Fibroblast of upper back skin (primary cell): ENCODE measurements at regions not wholly inside any gene's neighbourhood (a gene's known extent, or its start where the extent isn't known, plus 50 kb on each side); places are given as distances from the start of the nearest gene placed in this dataset.
"Not testable (repeated sequence)": the region's sequence is repeated elsewhere in the genome, so short reads cannot be mapped to it uniquely, and the experiment has no call there.

Source experiments
- DNase-seq: peaks from one replicate; pipeline ENCODE4 v3.0.0-alpha.2; 2013

DNA sequence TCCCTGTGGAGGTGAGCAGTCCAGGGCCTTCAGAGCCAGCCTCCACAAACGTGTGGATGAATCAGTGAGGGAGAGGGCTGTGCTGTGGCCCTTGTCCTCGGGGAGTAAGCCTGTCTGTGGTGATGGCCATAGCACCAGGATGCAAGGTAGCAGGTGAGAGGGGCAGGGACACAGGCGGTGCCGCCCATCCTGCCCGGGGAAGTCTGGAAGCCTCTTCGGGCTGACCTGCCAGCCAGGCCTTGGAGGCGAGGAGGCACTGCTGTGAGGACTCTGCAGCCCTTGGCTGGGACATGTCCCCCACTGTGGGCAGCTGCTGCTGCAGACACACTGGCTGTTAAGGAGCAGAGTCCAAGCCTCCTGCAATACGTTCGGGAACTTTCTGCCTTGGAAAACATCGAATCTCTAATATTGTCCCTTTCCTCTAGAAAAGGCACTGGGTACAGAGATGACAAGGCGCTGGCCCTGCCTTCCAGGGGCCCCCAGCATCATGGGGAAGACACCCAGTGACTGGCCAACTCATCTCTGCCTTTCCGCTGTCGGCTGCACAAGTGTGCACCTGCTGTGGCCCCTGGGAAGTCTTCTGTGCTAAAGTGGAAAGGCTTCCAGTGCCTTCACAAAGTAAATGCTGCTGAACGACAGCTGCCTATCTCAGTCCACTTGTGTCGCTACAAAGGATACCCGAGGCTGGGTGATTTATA is 101.4 kb downstream of the ADRA2C start:
- no peak for DNase-seq

DNA sequence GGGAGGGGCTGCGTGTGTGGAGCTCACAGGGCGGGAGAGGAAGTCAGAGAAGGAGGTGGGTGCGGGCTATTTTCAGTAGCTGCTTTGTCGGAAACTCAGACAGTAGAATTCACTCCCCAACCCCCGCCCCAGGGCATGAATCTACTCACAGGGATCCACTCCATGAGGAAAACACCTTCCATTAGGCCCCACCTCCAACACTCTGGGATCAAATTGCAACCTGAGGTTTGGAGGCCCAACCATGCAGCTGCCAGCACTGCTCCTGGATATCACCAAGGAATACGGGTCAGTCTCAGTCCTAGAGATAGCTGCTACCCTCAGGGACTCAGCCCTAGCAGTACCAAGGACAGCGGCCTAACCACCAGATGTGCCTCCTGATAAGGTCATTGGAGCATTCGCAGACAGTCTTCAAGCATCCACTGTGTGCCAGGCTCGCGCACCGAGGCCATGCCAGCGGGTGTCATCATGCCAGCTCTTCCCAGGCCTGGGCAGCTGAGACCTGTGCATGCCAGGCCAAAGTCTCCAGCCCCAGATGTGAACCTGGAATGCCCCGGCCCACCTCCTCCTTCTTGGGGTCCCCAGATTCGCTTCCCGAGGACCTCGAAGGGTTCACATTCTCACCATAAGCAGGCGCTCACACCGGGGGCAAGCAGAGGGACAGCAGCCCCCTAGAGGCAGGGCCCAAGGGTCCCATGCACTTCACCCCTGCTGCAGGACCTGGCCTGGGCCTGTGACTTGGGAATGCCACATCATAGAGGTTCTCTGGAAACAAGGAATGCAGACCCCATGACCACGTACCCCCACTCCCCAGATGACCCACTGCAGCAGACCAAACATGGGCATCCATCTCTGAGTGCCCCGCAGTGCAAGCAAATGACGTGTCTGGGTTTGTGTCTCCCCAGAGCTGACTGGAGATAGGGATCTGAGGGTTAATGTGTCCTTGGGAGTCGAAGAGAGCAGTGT is 102.3 kb downstream of the ADRA2C start:
- DNase-seq: no peak

DNA sequence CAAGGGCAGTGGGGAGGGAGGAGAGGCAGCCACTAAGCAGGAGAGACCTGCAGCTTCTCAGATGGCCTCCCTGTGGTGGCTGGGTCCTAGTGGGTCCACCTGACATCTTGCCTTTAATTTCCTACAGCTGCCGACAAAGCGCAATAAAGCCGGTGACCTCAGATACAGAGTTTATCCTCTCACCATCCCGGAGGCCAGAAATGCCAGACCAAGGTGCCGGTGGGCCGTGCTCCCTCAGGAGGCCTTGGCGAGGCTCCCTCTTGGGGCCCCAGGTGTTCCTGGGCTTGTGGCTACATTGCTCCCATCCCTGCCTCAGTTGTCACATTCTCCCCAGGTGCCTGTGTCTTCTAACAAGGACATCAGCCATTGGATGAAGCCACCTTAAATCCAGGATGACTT is 103.0 kb downstream of the ADRA2C start:
- DNase-seq: no peak

DNA sequence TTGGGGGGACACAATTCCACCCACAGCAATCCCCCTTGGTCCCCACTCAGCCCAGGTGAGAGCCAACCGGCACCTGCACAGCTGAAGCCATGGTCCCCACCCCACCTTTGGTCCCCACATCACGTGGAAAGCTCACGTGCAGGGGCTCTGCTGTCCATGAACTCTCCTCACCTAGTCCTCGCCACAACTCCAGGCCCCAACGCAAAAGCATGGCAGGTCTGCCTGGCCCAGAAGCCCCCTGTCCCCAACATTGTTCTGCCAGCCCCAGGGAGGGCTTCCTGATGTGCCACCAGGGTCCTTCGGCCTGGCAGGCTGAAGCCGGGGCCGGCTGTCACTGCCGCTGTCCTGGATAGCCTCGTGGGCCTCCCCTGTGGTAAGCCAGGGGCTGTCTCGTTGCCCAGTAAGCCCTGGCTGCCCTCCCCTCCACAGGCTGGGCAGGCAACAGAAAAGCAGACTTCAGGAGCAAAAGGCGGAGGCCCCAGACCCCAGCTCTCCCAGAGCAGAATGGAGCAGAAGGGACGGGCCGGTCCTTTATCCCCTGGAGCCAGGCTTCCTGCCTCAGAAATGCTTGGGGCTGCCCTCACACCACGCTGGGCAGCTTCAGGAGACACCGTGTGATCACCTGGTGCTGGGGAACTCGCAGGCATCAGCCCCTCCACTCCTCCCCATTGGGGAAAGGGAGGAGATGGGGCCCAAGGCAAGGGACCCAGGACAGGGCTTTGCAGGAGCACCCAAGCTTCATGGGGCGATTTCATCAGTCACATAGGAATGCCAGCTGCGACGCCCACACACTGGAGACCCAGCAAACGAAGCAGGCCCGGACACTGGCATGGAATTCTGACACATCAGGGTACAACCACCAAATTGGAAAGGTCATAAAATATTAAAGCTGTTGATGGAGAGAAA is 103.7 kb downstream of the ADRA2C start:
- no peak for DNase-seq

DNA sequence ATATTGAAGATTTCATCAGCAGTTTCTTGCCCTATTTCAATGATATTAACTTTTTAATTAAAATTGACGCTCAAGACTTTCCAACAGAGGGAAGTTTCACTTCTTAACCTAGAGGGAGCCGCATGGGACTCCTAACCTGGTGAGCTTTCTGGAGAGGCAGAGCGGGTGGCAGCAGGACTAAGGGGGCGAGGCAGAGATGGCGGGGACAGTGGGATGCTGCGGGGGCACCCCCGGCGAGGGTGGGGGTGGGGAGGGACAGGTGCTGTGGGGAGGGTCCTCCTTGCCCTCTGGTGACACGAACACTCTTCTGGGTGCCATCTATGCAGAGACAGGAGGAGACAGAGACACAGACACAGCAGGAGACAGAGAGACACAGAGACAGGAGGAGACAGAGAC is 104.4 kb downstream of the ADRA2C start:
- no peak for DNase-seq

DNA sequence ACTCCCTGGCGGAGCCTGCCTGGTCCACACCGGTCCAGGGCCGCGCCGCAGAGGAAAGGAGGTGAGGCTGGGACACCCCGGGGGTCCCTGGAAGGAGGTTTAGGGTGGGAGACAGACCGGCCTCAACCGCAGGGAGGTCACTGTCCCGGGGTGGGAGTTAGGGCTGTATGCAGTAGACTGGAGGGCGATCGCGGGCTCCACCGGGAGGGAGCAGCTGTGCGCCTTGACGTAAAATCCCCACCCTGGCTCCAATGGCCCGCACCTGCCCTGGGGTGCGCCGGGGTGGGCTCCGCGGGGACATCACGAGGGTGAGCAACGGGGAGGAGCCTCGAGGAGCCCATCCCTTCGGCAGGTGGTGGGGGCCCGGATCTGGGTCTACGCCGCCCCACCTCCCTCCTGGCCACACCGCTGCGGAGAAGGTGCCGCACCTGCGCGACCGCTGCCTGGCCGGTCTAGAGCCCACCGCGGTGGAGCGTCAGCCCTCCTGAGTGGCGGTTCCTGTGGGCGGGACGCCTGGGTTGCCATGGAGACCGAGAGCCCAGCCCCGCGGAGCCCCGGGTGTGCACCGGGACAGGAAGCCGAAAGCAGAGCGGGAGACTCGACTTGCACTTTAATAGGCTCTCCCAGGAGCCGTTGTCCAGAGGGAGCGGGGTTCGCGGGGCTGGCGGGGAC is 105.1 kb downstream of the ADRA2C start:
- DNase-seq: no peak

DNA sequence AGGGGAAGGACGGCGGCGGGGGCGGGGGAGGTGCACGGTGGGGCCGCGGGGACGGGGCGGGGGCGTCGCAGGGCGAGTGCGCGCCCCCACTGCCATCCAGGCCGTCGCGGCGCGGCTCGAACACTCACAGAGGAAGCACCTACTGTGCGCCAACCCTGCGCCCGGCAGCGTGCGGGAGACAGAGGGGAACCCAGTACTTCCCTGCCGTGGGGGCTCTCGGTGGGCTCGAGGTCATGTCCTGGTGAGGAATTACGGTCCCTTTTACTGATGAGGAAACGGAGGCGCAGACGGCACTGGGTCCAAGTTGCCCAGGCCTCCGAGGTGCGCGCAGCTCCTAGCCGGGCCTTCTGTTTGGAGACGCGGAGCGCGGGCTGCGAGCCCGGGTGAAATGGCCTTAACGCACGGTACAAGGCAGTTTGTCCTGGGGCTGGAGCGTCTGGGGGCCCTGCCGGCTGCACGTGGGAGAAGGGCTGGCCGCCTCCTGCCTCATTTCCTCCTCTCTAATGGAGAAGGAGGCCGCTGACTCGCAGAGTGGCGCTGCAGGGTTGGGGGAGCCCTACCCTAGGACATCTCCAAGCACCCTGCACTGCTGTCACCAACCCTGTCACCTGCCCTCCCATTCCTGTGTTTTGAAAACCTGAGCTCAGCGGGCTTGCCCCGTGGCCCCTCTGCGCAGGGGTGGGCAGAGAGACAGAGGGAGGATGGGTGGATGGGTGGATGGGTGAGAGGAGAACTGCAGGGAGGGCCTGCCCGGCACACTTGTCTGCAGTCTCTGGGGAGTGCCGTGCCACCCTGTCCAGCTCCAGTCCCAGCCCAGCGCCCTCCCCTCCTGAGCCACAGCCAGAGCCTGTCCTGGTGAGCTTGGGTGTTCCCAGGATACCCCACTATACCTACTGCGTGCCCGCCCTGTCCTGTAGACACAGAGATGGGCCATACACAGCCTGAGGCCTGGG is 106.0 kb downstream of the ADRA2C start:
- DNase-seq: no peak

DNA sequence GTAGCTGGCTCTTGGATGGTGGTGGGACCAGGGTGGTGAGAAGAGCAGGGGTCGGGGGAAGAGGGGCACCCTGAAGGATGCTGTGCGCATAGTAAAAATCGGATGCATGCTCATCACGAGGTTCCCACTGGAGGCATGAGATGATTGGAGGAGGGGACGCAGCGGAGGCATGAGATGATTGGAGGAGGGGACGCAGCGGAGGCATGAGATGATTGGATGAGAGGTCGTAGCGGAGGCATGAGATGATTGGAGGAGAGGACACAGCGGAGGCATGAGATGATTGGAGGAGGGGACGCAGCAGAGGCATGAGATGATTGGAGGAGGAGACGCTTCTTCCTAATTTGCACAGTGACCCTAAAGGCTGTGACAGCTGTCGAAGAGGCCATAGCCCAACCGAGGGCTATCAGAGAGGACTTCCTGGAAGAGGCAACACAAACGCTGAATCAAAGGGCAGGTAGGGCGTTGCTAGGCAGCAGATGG is 106.7 kb downstream of the ADRA2C start:
- DNase-seq: no peak

DNA sequence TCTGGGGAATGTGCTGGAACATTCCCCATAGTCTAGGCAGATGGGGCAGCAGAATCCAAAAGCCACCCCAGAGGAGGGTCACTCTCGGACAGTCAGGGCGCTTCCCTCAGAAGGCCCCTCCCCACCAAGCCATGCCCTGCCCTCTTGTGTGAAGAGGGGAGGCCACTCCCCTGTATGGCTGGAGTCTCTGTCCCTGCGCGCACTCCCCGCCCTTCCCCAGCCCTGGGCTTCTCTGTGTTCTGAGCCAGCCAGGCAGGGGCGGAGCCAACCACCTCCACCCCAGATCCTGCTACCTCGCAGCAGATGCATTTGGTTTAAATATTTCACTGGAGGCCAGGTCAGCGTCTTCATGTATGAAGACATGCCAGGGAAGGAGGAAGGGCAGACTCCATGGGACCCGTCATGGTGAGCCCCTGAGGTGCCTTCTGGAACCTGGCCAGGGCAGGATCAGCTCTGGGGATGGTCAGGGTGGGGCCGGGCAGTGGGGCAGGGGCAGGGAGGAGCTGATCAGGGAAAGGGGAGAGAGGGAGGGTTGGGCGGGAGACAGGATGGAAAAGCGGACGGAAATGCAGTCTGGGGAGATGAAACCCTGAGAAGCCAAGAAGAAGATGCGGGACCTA is 107.3 kb downstream of the ADRA2C start:
- DNase-seq: no peak

DNA sequence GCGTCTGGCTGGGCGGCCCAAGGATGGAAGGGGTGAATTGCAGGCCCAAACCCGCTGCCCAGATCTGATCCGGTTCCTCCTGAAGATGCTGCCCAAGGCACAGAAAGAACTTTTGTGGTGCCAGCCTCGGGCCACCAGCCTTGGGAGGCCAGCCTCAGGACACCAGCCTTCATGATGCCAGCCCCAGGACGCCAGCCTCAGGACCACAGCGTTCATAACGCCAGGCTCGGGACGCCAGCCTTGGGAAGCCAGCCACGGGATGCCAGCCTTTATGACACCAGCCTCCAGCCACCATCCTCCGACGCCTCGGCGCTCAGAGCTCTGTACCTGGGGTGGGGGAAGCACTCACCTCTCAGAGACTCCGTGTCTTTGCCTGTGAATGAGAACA is 107.8 kb downstream of the ADRA2C start:
- DNase-seq: no peak

DNA sequence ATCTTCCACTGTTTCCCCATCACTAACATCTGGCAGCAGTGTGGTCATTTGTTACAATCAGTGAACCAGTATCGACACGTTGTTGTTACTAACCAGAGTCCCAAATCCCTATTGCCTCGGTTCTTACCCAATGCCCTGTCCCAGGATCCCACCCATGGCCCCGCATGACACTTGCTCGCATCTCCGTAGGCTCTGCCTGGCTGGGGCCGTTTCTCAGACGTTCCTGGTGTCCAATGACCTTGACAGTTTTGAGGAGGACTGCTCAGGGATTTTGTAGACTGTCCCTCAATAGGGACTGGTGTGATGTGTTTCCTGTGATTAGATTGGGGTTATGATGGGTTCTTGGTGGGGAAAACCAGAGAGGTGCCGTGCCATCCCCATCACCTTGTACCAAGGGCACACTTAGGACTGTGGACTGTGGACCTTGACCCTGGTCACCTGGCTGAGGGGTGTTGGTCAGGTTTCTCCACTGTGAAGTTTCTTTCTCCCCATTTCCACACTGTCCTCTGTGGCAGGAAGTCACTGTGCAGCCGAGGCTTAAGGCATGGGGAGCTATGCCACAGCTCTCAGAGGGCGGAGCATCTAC is 108.4 kb downstream of the ADRA2C start:
- DNase-seq: no peak

DNA sequence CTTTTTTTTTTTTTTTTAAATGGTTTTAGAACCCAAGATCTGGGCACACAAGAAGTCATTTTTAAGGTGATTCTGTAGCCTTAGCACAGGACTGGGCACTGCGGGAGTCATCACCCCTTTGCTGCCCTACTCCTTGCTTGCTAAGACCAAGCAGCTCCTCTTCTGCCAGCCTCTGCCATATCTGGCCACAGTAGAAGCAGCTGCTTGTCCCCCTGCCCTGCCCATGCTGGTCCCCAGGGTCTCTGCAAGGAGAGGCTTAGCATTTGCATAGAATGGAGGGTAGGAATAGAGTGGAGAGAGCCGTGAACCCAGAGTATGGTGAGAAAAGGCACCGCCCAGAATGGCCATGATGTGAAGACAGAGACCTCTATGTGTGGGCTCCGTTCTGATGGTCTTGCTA is 109.3 kb downstream of the ADRA2C start:
- DNase-seq: no peak

DNA sequence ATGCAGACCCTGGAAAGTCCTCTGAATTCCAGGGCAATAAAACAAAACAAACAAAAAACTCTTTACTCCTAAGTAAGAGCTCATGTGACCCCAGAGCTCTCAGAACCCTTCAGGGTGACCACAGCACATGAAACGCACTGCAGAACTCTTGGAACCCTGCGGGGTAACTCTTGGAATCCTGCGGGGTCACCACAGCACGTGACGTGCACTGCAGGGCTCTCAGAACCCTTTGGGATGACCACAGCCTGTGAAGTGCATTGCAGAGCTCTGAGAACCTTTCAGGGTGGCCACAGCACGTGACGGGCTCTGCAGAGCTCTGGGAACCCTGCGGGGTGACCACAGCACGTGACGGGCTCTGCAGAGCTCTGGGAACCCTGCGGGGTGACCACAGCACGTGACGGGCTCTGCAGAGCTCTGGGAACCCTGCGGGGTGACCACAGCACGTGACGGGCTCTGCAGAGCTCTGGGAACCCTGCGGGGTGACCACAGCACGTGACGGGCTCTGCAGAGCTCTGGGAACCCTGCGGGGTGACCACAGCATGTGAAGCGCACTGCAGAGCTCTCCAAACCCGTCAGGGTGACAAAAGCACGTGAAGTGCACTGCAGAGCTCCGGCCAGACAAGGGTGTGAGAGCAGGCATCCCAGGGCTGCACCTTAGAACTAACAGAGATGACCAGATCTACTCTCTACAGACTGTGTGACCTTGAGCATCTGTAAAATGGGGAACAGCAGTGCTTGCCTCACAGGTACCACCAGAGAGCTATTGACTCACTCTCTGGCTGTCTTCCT is 110.1 kb downstream of the ADRA2C start:
- DNase-seq: not testable (repeated sequence)

DNA sequence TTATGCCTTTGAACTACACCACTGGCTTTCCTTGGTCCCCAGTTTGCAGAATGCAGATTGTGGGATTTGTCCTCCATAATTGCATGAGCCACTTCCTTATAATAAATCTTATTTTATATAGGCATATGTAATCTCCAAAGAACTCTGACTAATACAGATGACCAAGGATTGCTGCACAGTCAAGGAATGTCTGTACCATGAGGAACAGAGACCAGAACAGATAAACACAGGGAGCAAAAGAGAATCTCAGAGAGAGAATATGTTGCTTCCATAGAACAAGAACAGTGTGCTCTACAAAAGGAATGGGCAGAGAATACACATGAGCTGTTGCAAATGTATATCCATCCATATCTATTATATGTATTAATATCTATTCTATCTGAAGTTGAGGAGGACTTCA is 111.1 kb downstream of the ADRA2C start:
- no peak for DNase-seq

DNA sequence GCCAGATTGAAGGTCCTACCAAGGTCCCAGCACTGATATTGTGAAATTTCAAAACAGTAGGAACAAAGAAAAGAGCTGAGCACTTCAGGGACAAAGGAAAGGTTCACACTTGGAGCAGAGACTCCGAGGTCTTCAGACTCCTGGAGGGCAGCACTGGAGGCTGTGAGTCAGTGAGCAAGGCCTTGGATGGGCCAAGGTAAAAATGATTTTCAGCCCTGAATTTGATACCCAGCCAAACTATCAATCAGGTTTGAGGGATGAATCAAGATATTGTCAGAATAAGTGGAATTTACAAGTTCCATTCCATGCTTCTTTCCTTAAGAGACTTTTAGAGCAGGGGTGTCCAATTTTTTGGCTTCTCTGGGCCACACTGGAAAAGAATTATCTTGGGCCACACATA is 111.7 kb downstream of the ADRA2C start:
- no peak for DNase-seq

DNA sequence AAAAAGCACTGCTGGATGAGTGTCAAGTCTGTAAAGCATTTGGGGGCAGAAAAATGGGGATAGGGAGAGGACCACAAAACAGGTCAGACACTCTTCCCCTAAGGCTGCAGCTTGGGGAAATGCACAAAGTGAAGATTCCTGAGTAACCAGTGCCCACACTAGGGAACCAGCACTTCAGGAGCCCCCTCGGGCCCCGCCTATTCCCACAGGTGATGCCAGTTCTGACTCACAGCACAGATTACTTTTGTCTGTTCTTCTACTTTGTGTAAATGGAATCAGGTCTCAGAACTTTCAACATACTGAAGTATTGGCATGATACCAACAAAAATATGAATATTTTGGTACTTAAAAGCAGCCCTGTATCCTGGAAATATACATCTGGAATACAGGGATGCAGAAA is 112.5 kb downstream of the ADRA2C start:
- DNase-seq: no peak

DNA sequence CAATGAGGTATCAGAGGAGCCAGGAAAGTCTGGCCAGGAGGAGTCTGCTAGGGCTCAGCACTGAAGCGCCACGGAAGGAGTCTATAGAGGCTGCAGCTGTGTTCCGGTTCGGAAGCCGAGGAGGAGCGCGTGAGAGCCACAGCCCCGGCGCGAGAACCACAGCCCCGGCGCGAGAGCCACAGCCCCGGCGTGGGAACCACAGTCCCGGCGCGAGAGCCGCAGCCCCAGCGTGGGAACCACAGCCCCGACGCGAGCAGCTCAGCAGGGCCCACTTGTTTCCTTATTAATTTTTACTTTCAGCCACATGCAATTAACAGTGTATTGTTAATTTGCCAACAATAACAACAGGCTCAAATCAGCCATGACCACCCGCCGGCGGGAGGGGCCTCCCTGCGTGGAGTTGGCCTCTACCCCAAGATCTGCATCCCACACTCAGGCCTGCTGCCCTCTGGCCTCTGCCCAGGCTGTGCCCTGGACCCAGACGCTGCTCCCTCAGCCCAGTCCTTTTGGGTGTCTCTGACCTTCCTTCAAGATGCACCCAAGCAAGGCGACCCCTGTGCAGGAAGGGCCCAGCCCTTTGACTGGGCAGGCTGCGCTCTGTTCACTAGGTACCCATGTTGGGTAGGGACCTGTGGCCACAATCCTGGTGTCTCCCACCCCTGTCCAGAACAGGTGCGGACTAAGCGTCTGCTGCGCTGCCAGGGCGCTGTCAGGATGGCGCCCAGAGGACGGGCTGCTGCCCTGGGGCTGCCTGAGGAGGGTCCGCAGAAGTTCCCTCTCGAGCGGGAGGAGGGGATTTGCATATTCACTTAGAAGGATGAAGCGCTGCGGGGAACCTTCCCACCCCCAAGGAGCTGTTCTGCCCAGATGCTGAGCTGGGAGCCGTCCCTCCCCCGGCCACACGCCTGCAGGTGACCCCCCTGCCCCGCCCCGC is 113.8 kb downstream of the ADRA2C start:
- DNase-seq: no peak

DNA sequence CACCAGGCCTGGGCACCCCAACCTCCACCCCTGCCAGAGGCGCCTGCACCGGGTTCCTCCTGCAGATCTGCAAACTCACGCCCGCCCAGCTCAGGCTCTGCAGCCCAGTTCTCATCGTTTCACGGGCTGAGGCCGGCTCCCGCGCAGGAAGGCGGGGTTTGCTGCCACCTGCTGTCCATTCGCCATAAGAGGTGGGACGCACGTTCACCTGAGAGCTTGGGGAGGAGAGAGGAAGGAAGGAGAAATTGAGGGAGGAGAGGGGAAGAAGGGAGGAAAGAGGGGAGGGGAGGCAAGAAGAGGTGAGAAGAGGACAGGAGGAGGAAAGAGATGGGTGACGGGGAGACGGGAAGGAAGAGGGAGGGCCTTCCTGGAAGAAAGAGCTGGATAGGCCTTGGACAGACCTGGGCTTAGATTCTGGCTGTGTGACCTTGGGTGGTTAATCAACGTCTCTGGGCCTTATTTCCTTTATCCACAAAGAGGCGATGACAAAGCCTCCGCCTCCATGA is 114.5 kb downstream of the ADRA2C start:
- DNase-seq: peak; percentile 46
